Cardiac septum (tissue), 1 donor: ENCODE measurements at regions not wholly inside any gene's neighbourhood (a gene's known extent, or its start where the extent isn't known, plus 50 kb on each side); places are given as distances from the start of the nearest gene placed in this dataset.

Experiments used
- DNase-seq: peaks from one replicate; pipeline ENCODE4 v3.0.0-alpha.2; 2020; ENCODE audit warnings: low spot score
- intact Hi-C: fragments of 100-400 bp; cut with DNase I; formaldehyde crosslinking; loops from one replicate; pipeline ENCODE4 v1.14.0; 2022
- donor health status: DM: no; HTN: no; CAD: no.

GRCh38 chr3:124652009-124652408, 78.2 kb upstream of the UMPS start:
- intact Hi-C loops = no loop called here
- no peak for DNase-seq

DNA sequence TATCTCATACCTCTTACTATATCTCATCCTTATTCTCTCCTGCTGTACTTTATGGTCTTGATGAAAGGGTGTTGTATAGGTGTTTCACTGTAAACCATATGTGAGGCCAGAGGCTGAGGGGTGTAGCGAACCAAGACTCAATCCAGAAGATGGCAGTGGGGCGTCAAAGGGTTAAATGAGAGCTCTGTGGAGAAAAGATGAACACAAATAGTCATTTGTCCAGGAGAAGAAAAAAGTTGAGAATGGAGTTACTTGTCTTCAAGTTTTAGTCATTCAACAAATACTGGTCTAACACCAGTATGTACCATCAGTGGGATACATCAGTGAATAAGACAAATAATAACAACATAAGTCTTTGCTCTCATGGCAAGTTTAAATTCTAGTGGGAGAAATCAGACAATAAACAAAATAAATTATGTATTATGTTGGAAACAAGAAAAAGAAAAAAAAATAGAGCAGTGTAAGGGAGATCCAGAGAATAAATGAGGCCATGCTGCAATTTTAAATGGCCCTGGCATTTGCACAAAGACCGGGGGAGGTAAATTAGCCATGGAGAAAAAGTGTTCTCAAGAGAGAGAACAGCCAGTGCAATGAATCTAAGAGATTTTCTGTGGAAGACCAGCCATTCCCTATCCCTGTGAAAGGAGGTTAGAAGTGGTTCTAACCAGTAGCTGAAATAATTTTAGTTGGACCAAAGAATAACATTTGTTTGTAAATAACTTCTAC, 77.0 kb upstream of the UMPS start:
- no peak for DNase-seq
- intact Hi-C loops = no loop called here

DNA sequence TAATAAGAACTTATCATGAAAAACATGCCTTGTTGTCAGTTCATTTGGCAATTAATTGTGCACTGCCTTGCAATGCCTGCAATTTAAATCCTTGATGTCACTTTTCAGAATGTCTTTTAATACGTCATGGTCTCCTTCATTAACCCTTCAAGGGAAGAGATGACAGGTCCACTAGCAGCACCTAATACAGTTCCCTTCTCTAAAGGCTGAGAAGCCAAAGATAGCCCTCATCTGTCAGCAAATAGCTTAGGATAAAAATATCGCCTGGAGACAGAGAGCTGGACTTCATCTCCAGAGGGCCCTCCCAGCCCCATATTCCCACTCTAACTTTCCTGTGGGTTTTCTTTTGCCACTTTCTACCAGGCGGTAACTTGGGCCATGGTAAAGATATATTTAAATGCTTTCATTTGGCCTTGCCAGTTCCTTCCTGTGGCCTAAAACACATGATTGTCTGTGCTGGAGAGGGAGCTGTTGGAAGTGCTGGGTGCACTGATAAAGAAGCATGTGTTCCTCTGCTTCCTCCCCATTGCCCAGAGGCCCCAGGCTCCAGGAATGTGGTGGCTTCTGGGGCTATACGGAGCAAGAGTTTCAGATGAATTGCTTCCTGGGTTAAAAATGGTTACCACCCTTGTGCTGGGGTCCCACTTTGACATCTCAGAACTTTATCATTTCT, 76.3 kb upstream of the UMPS start:
- DNase-seq = no peak
- intact Hi-C loops = no loop called here

- intact Hi-C loops = no loop called here
Observed at GRCh38 chr3:124654470-124654845, 75.8 kb upstream of the UMPS start.

GRCh38 chr3:124656531-124656930, 73.7 kb upstream of the UMPS start:
- no peak for DNase-seq
- intact Hi-C loops = no loop called here

More at GRCh38 chr3:124654470-124654845, 75.8 kb upstream of the UMPS start:
- no peak for DNase-seq

DNA sequence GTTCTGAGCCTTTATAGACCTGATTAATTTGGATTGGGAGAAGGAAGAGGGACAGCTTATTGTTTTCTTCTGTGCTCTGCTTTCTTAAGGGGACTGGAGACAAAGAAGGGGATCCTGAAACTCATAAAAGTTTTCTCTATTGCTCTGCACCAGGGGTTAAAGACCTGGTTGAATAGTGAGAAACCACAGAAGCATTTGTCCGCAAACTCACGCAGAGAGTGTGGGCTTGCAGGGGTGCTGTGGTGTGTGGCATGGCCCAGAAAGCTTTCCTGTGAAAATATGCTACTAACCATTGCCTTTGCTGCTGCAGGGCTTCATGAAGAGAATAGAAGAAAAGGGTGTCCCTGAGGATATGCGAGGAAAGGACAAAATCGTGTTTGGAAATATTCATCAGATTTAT, 73.1 kb upstream of the UMPS start:
- intact Hi-C loops = no loop called here
- no peak for DNase-seq

DNA sequence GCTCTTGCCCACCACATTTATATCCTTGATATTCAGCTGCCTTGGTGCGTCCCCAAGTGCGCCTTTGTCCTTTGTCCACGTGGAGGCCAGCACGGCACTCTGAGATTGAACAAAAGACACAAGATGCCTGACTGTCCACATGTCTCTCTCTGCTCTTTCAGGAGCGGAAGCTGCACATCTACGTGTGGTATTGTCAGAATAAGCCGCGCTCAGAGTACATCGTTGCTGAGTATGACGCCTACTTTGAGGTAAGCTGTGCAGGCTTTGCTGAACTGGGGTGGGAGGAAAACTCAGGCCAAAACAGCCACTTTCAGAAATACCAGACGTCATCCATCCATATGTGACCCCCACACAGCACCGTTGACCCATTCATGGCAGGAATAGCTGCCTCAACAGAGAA, 72.0 kb upstream of the UMPS start:
- no peak for DNase-seq
- intact Hi-C loops = no loop called here

- intact Hi-C loops = no loop called here
Observed at GRCh38 chr3:124659175-124659574, 71.1 kb upstream of the UMPS start.

GRCh38 chr3:124660599-124660998, 69.7 kb upstream of the UMPS start:
- intact Hi-C loops = no loop called here
- no peak for DNase-seq

More at GRCh38 chr3:124659175-124659574, 71.1 kb upstream of the UMPS start:
- no peak for DNase-seq

GRCh38 chr3:124663690-124664089, 66.6 kb upstream of the UMPS start:
- intact Hi-C loops = no loop called here
- no peak for DNase-seq

- intact Hi-C loops = no loop called here
- no peak for DNase-seq
Observed at GRCh38 chr3:124664804-124665203, 65.4 kb upstream of the UMPS start.

GRCh38 chr3:124666067-124666466, 64.2 kb upstream of the UMPS start:
- intact Hi-C loops = no loop called here
- no peak for DNase-seq

GRCh38 chr3:124669470-124669869, 60.8 kb upstream of the UMPS start:
- intact Hi-C loops = no loop called here
- DNase-seq = no peak

- DNase-seq = no peak
- intact Hi-C loops = no loop called here
Observed at GRCh38 chr3:124671106-124671505, 59.1 kb upstream of the UMPS start.

- intact Hi-C loops = no loop called here
- DNase-seq = no peak
Observed at GRCh38 chr3:124674336-124674735, 55.9 kb upstream of the UMPS start.

DNA sequence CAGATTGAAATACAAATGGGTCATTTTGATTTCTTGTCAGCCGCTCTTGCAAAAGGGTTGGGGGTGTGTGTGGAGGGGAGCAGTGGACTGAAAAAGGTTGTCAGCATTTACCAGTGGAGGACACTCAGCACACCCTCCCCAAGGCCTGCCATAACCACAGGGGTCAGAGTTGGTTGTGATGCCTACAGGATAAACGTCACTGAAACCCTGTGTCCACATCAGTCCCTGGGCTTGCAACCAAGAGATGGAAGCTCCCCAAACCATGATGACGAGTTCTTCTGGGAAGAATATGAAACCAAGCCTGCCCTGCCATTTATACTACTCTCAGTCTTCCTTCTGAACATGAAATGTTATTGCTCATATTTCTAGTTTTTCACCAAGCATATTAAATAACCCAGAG, 54.0 kb upstream of the UMPS start:
- DNase-seq = no peak
- intact Hi-C loops = no loop called here

GRCh38 chr3:124679048-124679638, 51.1 kb upstream of the UMPS start:
- intact Hi-C loops = no loop called here
- DNase-seq = no peak
